ENCODE measurements at regions not wholly inside any gene's neighbourhood (a gene's known extent, or its start where the extent isn't known, plus 50 kb on each side); places are given as distances from the start of the nearest gene placed in this dataset.

GRCh38 chr4:123327846-123328429 is 68.7 kb upstream of the SPRY1 start:
- Histone ChIP-seq H3K9me3 (ENCODE audit: low read depth, low read length) (no peaks in the 10 kb centered on the region), H3K4me3 (ENCODE audit: low read length) (no peak overlapping the region), H3K4me1 (ENCODE audit: insufficient read depth, low read length) (peaks cover 6% of the 10 kb centered on the region), H3K27me3 (ENCODE audit: insufficient read depth, low read length) (no peaks in the 10 kb centered on the region)

DNA sequence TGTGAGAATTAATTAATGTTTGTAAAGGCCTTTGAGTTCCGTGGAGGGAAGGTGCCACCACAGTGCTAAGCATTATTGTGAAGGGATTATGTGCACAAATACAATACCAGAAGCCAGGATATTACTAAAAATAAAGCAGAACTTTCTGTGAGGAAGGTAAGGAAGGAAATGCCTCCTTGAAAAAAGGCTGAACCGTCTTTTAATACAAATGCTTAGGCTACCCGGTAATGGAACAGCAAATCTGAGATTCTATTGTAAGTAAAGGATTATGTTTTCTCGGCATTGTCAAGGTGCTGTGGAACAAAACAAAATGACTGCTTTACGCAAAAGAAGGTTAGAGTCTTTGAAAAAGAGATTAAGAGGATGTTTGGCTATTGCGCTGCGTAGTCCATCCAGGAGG is 57.9 kb upstream of the SPRY1 start:
- H3K27me3 ChIP-seq (ENCODE audit: insufficient read depth, low read length): no peaks in the 10 kb centered on the region
- no peak overlapping the region for H3K4me3 ChIP-seq (ENCODE audit: low read length)
- no peaks in the 10 kb centered on the region for H3K9me3 ChIP-seq (ENCODE audit: low read depth, low read length)
- H3K4me1 ChIP-seq (ENCODE audit: insufficient read depth, low read length): peaks cover 5% of the 10 kb centered on the region

GRCh38 chr4:123339507-123340380 is 56.9 kb upstream of the SPRY1 start:
- Histone ChIP-seq H3K9me3 (ENCODE audit: low read depth, low read length) (no peaks in the 10 kb centered on the region), H3K27me3 (ENCODE audit: insufficient read depth, low read length) (no peaks in the 10 kb centered on the region), H3K4me1 (ENCODE audit: insufficient read depth, low read length) (peaks cover 5% of the 10 kb centered on the region)

DNA sequence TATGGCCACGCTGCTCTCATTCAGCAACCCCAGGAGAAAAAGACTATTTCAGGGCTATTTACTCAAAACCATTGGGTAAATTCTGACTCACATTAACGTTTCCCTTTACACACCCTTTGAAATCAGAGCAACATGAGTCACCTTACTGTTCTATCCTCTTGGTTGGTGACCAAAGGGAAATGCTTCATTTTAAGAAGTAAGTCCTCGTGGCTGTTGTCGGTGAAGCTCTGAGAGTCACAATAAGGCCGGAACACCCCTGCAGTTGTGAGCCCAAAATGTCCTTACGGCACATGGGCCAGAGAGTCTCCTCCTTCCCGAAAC is 56.3 kb upstream of the SPRY1 start:
- peaks cover 5% of the 10 kb centered on the region for H3K4me1 ChIP-seq (ENCODE audit: insufficient read depth, low read length)
- no peaks in the 10 kb centered on the region for H3K9me3 ChIP-seq (ENCODE audit: low read depth, low read length)
- H3K27me3 ChIP-seq (ENCODE audit: insufficient read depth, low read length): no peaks in the 10 kb centered on the region
- no peak overlapping the region for H3K4me3 ChIP-seq (ENCODE audit: low read length)

More at GRCh38 chr4:123339507-123340380, 56.9 kb upstream of the SPRY1 start:
- no peak overlapping the region for H3K4me3 ChIP-seq (ENCODE audit: low read length)

GRCh38 chr4:123342498-123342897 is 54.1 kb upstream of the SPRY1 start:
- no peaks in the 10 kb centered on the region for H3K9me3 ChIP-seq (ENCODE audit: low read depth, low read length)
- H3K27me3 ChIP-seq (ENCODE audit: insufficient read depth, low read length): no peaks in the 10 kb centered on the region
- H3K4me3 ChIP-seq (ENCODE audit: low read length): no peak overlapping the region
- peaks cover 5% of the 10 kb centered on the region for H3K4me1 ChIP-seq (ENCODE audit: insufficient read depth, low read length)

GRCh38 chr4:123343400-123344041 is 53.1 kb upstream of the SPRY1 start:
- H3K4me1 ChIP-seq (ENCODE audit: insufficient read depth, low read length): peaks cover 5% of the 10 kb centered on the region
- H3K9me3 ChIP-seq (ENCODE audit: low read depth, low read length): no peaks in the 10 kb centered on the region
- no peak overlapping the region for H3K4me3 ChIP-seq (ENCODE audit: low read length)
- H3K27me3 ChIP-seq (ENCODE audit: insufficient read depth, low read length): no peaks in the 10 kb centered on the region

DNA sequence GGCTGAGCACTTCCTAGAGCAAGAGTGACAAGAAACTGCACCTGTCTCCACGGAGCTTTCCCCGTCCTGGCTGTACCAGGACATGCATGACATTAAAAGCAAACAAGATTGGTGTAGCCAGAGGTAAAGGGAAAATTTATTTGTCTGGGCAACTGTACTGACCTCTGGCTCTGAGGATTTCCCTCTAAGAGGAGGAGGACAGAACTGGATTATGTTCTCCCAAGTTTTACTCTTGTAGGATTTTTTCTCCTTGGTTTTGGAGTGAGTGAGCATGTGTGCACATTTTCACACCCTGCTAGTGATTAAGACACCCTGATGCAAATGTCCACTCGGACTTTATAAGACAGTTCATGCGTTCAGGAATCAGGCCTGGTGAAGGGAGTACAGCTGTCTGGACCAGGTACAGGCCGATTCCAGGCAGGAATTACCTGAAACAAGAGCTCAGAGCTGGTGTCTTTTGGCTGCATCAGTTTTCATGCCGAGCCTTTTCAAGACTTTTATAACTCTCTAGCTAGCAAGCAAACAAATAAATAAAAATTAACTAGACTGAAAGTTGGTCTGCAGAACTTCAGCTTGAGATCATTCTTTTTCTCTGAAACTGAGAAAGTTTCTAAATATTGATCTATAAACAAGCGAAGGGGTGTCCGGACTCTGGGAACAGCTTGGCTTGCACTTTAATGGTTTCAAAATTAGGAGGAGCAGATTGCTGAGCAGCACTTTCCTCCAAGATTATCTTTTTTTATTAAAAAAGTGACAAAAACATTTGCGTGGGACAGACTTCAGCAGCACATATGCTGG is 51.3 kb upstream of the SPRY1 start:
- Histone ChIP-seq H3K27me3 (ENCODE audit: insufficient read depth, low read length) (no peaks in the 10 kb centered on the region), H3K4me1 (ENCODE audit: insufficient read depth, low read length) (no peaks in the 10 kb centered on the region), H3K4me3 (ENCODE audit: low read length) (no peak overlapping the region), H3K9me3 (ENCODE audit: low read depth, low read length) (no peaks in the 10 kb centered on the region)

- no peaks in the 10 kb centered on the region for H3K4me1 ChIP-seq (ENCODE audit: insufficient read depth, low read length)
- no peak overlapping the region for H3K4me3 ChIP-seq (ENCODE audit: low read length)
- H3K9me3 ChIP-seq (ENCODE audit: low read depth, low read length): no peaks in the 10 kb centered on the region
- no peaks in the 10 kb centered on the region for H3K27me3 ChIP-seq (ENCODE audit: insufficient read depth, low read length)
Observed at GRCh38 chr4:123345935-123346300, 50.7 kb upstream of the SPRY1 start.

GRCh38 chr4:123346330-123346940 is 50.2 kb upstream of the SPRY1 start:
- Histone ChIP-seq H3K4me1 (ENCODE audit: insufficient read depth, low read length) (no peaks in the 10 kb centered on the region), H3K27me3 (ENCODE audit: insufficient read depth, low read length) (no peaks in the 10 kb centered on the region), H3K9me3 (ENCODE audit: low read depth, low read length) (no peaks in the 10 kb centered on the region), H3K4me3 (ENCODE audit: low read length) (no peak overlapping the region)
